Endothelial cell (in vitro differentiated cells): ENCODE measurements at regions not wholly inside any gene's neighbourhood (a gene's known extent, or its start where the extent isn't known, plus 50 kb on each side); places are given as distances from the start of the nearest gene placed in this dataset.

ENCODE experiments used
- DNase-seq: peaks from one replicate; pipeline ENCODE4 v3.0.0; 2021; ENCODE audit warnings: low spot score
- H3K27ac Mint-ChIP-seq: one replicate; pipeline ENCODE4 v1.8.0; 2021; ENCODE audit warnings: mixed read lengths, inconsistent platforms; ENCODE audit not compliant: unreplicated experiment
- H3K27me3 Mint-ChIP-seq: one replicate; pipeline ENCODE4 v1.8.0; 2021; ENCODE audit warnings: mild to moderate bottlenecking, moderate library complexity, mixed read lengths, inconsistent platforms; ENCODE audit not compliant: unreplicated experiment
- H3K36me3 Mint-ChIP-seq: one replicate; pipeline ENCODE4 v1.8.0; 2021; ENCODE audit warnings: mild to moderate bottlenecking, low read depth, mixed read lengths, inconsistent platforms; ENCODE audit not compliant: unreplicated experiment
- H3K4me1 Mint-ChIP-seq: one replicate; pipeline ENCODE4 v1.8.0; 2021; ENCODE audit warnings: mild to moderate bottlenecking, mixed read lengths, inconsistent platforms; ENCODE audit not compliant: unreplicated experiment
- H3K4me3 Mint-ChIP-seq: one replicate; pipeline ENCODE4 v1.8.0; 2021; ENCODE audit warnings: mild to moderate bottlenecking, mixed read lengths, inconsistent platforms; ENCODE audit not compliant: unreplicated experiment
- H3K9me3 Mint-ChIP-seq: one replicate; pipeline ENCODE4 v1.8.0; 2021; ENCODE audit warnings: mixed read lengths, inconsistent platforms; ENCODE audit not compliant: unreplicated experiment
- CTCF ChIP-seq: fragments of 200-600 bp; sonication (generic); IDR thresholded peaks from one replicate; pipeline ENCODE4 v1.5.0; 2021; ENCODE audit warnings: antibody characterized with exemption; ENCODE audit not compliant: unreplicated experiment

- Mint-ChIP-seq H3K27ac (no peak overlapping the region), H3K4me3 (no peak overlapping the region), H3K4me1 (peaks cover 6% of the 10 kb centered on the region), H3K27me3 (no peaks in the 10 kb centered on the region), H3K9me3 (no peaks in the 10 kb centered on the region), H3K36me3 (no peaks in the 10 kb centered on the region)
- peak; percentile 40 for TF ChIP-seq CTCF
- DNase-seq, result peak; percentile 48
Measured at GRCh38 chr20:11716239-11716944, 201.3 kb upstream of the BTBD3 start.

- H3K4me3 Mint-ChIP-seq, result no peak overlapping the region
- no peaks in the 10 kb centered on the region for H3K36me3 Mint-ChIP-seq
- H3K27me3 Mint-ChIP-seq, result no peaks in the 10 kb centered on the region
- peaks cover 6% of the 10 kb centered on the region for H3K4me1 Mint-ChIP-seq
- no peaks in the 10 kb centered on the region for H3K9me3 Mint-ChIP-seq
- DNase-seq, result no peak
- TF ChIP-seq CTCF, result no peak
- no peak overlapping the region for H3K27ac Mint-ChIP-seq
Measured at GRCh38 chr20:11716945-11717248, 200.8 kb upstream of the BTBD3 start.

GRCh38 chr20:11717562-11717961 is 200.1 kb upstream of the BTBD3 start:
- Mint-ChIP-seq H3K4me3 (no peak overlapping the region), H3K27me3 (no peaks in the 10 kb centered on the region), H3K27ac (no peak overlapping the region), H3K9me3 (no peaks in the 10 kb centered on the region), H3K4me1 (peaks cover 4% of the 10 kb centered on the region), H3K36me3 (no peaks in the 10 kb centered on the region)
- TF ChIP-seq CTCF, result no peak
- DNase-seq, result no peak

GRCh38 chr20:11718474-11719094 is 199.1 kb upstream of the BTBD3 start:
- Mint-ChIP-seq H3K9me3 (no peaks in the 10 kb centered on the region), H3K4me3 (no peak overlapping the region), H3K4me1 (peaks cover 4% of the 10 kb centered on the region), H3K36me3 (no peaks in the 10 kb centered on the region), H3K27ac (no peak overlapping the region), H3K27me3 (no peaks in the 10 kb centered on the region)
- DNase-seq, result no peak
- TF ChIP-seq CTCF, result no peak

- TF ChIP-seq CTCF, result no peak
- H3K27me3 Mint-ChIP-seq, result no peaks in the 10 kb centered on the region
- H3K27ac Mint-ChIP-seq, result no peak overlapping the region
- peaks cover 4% of the 10 kb centered on the region for H3K4me1 Mint-ChIP-seq
- no peak overlapping the region for H3K4me3 Mint-ChIP-seq
- DNase-seq, result no peak
- H3K9me3 Mint-ChIP-seq, result no peaks in the 10 kb centered on the region
- no peaks in the 10 kb centered on the region for H3K36me3 Mint-ChIP-seq
Measured at GRCh38 chr20:11719153-11719552, 198.5 kb upstream of the BTBD3 start.
